Hepatocyte (in vitro differentiated cells): ENCODE measurements at regions not wholly inside any gene's neighbourhood (a gene's known extent, or its start where the extent isn't known, plus 50 kb on each side); places are given as distances from the start of the nearest gene placed in this dataset.

ENCODE experiments used
- DNase-seq: peaks from one replicate; pipeline ENCODE4 v3.0.0-alpha.2; 2016; ENCODE audit warnings: low spot score
- H2AFZ ChIP-seq: fragments of 200-600 bp; sonication (generic); 2 replicates; pipeline ENCODE4 v1.6.0; 2016; ENCODE audit warnings: antibody characterized with exemption, mild to moderate bottlenecking
- H3K27ac ChIP-seq: fragments of 200-600 bp; sonication (generic); 2 replicates; pipeline ENCODE4 v1.5.1; 2016; ENCODE audit warnings: mild to moderate bottlenecking
- H3K27me3 ChIP-seq: fragments of 200-600 bp; sonication (generic); 2 replicates; pipeline ENCODE4 v1.6.1; 2016
- H3K36me3 ChIP-seq: fragments of 200-600 bp; sonication (generic); replicated peaks from 2 replicates; pipeline ENCODE4 v1.5.1; 2016; ENCODE audit warnings: low read depth; ENCODE audit not compliant: insufficient read depth
- H3K4me1 ChIP-seq: fragments of 200-600 bp; sonication (generic); 2 replicates; pipeline ENCODE4 v1.5.1; 2016; ENCODE audit warnings: mild to moderate bottlenecking, moderate library complexity; ENCODE audit not compliant: insufficient read depth
- H3K4me2 ChIP-seq: fragments of 200-600 bp; sonication (generic); 2 replicates; pipeline ENCODE4 v1.6.0; 2016
- H3K4me3 ChIP-seq: fragments of 200-600 bp; sonication (generic); 2 replicates; pipeline ENCODE4 v1.5.1; 2016; ENCODE audit warnings: mild to moderate bottlenecking
- H3K79me2 ChIP-seq: fragments of 200-600 bp; sonication (generic); 2 replicates; pipeline ENCODE4 v1.6.0; 2017; ENCODE audit warnings: mild to moderate bottlenecking
- H3K9me2 ChIP-seq: fragments of 200-600 bp; sonication (generic); replicated peaks from 2 replicates; pipeline ENCODE4 v1.6.0; 2017; ENCODE audit warnings: mild to moderate bottlenecking; ENCODE audit not compliant: insufficient read depth
- H3K9me3 ChIP-seq: fragments of 200-600 bp; sonication (generic); 2 replicates; pipeline ENCODE4 v1.5.1; 2016; ENCODE audit warnings: low read depth, mild to moderate bottlenecking
- H4K20me1 ChIP-seq: fragments of 200-600 bp; sonication (generic); 2 replicates; pipeline ENCODE4 v1.6.0; 2016; ENCODE audit warnings: mild to moderate bottlenecking; ENCODE audit not compliant: insufficient read depth, poor library complexity, severe bottlenecking
- EZH2 ChIP-seq: fragments of 200-600 bp; sonication (generic); IDR thresholded peaks from 2 replicates; pipeline ENCODE4 v1.6.1; 2016; ENCODE audit warnings: antibody characterized with exemption, mild to moderate bottlenecking, borderline replicate concordance
- EZH2phosphoT487 ChIP-seq: fragments of 200-600 bp; sonication (generic); IDR thresholded peaks from one replicate; pipeline ENCODE4 v1.6.1; 2018; ENCODE audit warnings: antibody characterized with exemption, mild to moderate bottlenecking, low read depth, moderate library complexity; ENCODE audit not compliant: unreplicated experiment, severe bottlenecking
- WGBS: methylation state at CpG from one replicate; pipeline ENCODE4 v1.1.6; 2016; ENCODE audit warnings: low lambda C conversion rate; ENCODE audit errors: missing lambda C conversion rate; 5-methylcytosine and 5-hydroxymethylcytosine counted together
- TF ChIP-seq, protein P1 (sequence below): fragments of 200-600 bp; sonication (generic); IDR thresholded peaks from 2 replicates; pipeline ENCODE4 v1.5.1; 2016; ENCODE audit warnings: antibody characterized with exemption, mild to moderate bottlenecking; ENCODE audit not compliant: poor library complexity

GRCh38 chr7:46776790-46777189 lies 805.1 kb downstream of the TNS3 start:
- no peak overlapping the region for H3K4me2 ChIP-seq
- DNase-seq, result no peak
- H3K36me3 ChIP-seq, result no peaks in the 10 kb centered on the region
- no peaks in the 10 kb centered on the region for H3K4me1 ChIP-seq
- no peaks in the 10 kb centered on the region for H3K79me2 ChIP-seq
- TF ChIP-seq EZH2phosphoT487 (no peak), EZH2 (no peak)
- TF ChIP-seq, protein P1, sequence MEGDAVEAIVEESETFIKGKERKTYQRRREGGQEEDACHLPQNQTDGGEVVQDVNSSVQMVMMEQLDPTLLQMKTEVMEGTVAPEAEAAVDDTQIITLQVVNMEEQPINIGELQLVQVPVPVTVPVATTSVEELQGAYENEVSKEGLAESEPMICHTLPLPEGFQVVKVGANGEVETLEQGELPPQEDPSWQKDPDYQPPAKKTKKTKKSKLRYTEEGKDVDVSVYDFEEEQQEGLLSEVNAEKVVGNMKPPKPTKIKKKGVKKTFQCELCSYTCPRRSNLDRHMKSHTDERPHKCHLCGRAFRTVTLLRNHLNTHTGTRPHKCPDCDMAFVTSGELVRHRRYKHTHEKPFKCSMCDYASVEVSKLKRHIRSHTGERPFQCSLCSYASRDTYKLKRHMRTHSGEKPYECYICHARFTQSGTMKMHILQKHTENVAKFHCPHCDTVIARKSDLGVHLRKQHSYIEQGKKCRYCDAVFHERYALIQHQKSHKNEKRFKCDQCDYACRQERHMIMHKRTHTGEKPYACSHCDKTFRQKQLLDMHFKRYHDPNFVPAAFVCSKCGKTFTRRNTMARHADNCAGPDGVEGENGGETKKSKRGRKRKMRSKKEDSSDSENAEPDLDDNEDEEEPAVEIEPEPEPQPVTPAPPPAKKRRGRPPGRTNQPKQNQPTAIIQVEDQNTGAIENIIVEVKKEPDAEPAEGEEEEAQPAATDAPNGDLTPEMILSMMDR, result peak; percentile 30
- WGBS, result 40% methylated on average over 1 of the region's 1 CpG
- H3K27me3 ChIP-seq, result no peaks in the 10 kb centered on the region
- no peak overlapping the region for H3K27ac ChIP-seq
- H3K9me2 ChIP-seq, result no peaks in the 10 kb centered on the region
- H4K20me1 ChIP-seq, result no peaks in the 10 kb centered on the region
- H3K4me3 ChIP-seq, result no peak overlapping the region
- no peak overlapping the region for H2AFZ ChIP-seq
- no peaks in the 10 kb centered on the region for H3K9me3 ChIP-seq

GRCh38 chr7:46775776-46776175 lies 806.1 kb downstream of the TNS3 start:
- Histone ChIP-seq H3K36me3 (no peaks in the 10 kb centered on the region), H4K20me1 (no peaks in the 10 kb centered on the region), H3K4me3 (no peak overlapping the region), H3K4me1 (no peaks in the 10 kb centered on the region), H3K9me2 (no peaks in the 10 kb centered on the region), H3K9me3 (no peaks in the 10 kb centered on the region), H3K4me2 (no peak overlapping the region), H2AFZ (no peak overlapping the region), H3K27me3 (no peaks in the 10 kb centered on the region), H3K27ac (no peak overlapping the region), H3K79me2 (no peaks in the 10 kb centered on the region)
- whole genome bisulfite sequencing, result 43% methylated on average over 2 of the region's 2 CpGs
- TF ChIP-seq EZH2, result no peak
- TF ChIP-seq, protein P1, result no peak
- no peak for TF ChIP-seq EZH2phosphoT487
- no peak for DNase-seq

- no peak overlapping the region for H3K4me2 ChIP-seq
- no peak for DNase-seq
- H4K20me1 ChIP-seq, result no peaks in the 10 kb centered on the region
- H3K79me2 ChIP-seq, result no peaks in the 10 kb centered on the region
- no peaks in the 10 kb centered on the region for H3K4me1 ChIP-seq
- WGBS, result 91% methylated on average over 1 of the region's 1 CpG
- H3K27me3 ChIP-seq, result no peaks in the 10 kb centered on the region
- no peaks in the 10 kb centered on the region for H3K9me3 ChIP-seq
- H3K4me3 ChIP-seq, result no peak overlapping the region
- no peaks in the 10 kb centered on the region for H3K9me2 ChIP-seq
- no peaks in the 10 kb centered on the region for H3K36me3 ChIP-seq
- TF ChIP-seq, protein P1, result no peak
- TF ChIP-seq EZH2 (no peak), EZH2phosphoT487 (no peak)
- H2AFZ ChIP-seq, result no peak overlapping the region
- H3K27ac ChIP-seq, result no peak overlapping the region
Measured at GRCh38 chr7:46775020-46775419, 806.9 kb downstream of the TNS3 start.

- Histone ChIP-seq H3K27ac (no peak overlapping the region), H3K27me3 (no peaks in the 10 kb centered on the region), H3K4me1 (no peaks in the 10 kb centered on the region), H3K36me3 (no peaks in the 10 kb centered on the region), H3K4me3 (no peak overlapping the region), H3K79me2 (no peaks in the 10 kb centered on the region), H2AFZ (no peak overlapping the region), H3K4me2 (no peak overlapping the region), H3K9me2 (no peaks in the 10 kb centered on the region), H4K20me1 (no peaks in the 10 kb centered on the region), H3K9me3 (no peaks in the 10 kb centered on the region)
- TF ChIP-seq, protein P1, result no peak
- TF ChIP-seq EZH2phosphoT487 (no peak), EZH2 (no peak)
- WGBS, result 79% methylated on average over 1 of the region's 1 CpG
- no peak for DNase-seq
Measured at GRCh38 chr7:46774515-46774914, 807.4 kb downstream of the TNS3 start.
